ENCODE measurements at regions not wholly inside any gene's neighbourhood (a gene's known extent, or its start where the extent isn't known, plus 50 kb on each side); places are given as distances from the start of the nearest gene placed in this dataset.

GRCh38 chr11:70494559-70495350 is 96.4 kb downstream of the CTTN start:
- H3K27ac ChIP-seq (ENCODE audit: low read depth, low read length): no peak overlapping the region
- no peaks in the 10 kb centered on the region for H3K4me1 ChIP-seq (ENCODE audit: control insufficient read depth, insufficient read depth, low read length, unreplicated experiment)
- no peak overlapping the region for H3K4me3 ChIP-seq (ENCODE audit: low read depth, low read length)
- no peak overlapping the region for H2AFZ ChIP-seq (ENCODE audit: low read length, unreplicated experiment)
- no peaks in the 10 kb centered on the region for H3K27me3 ChIP-seq (ENCODE audit: insufficient read depth, low read length)
- no peaks in the 10 kb centered on the region for H3K36me3 ChIP-seq (ENCODE audit: insufficient read depth, low read length)
- H3K79me2 ChIP-seq (ENCODE audit: control insufficient read depth, insufficient read depth, low read length, unreplicated experiment): no peaks in the 10 kb centered on the region

- no peak overlapping the region for H3K4me3 ChIP-seq (ENCODE audit: low read depth, low read length)
- no peak overlapping the region for H3K27ac ChIP-seq (ENCODE audit: low read depth, low read length)
- no peaks in the 10 kb centered on the region for H3K79me2 ChIP-seq (ENCODE audit: control insufficient read depth, insufficient read depth, low read length, unreplicated experiment)
- no peak overlapping the region for H2AFZ ChIP-seq (ENCODE audit: low read length, unreplicated experiment)
- H3K27me3 ChIP-seq (ENCODE audit: insufficient read depth, low read length): no peaks in the 10 kb centered on the region
- H3K4me1 ChIP-seq (ENCODE audit: control insufficient read depth, insufficient read depth, low read length, unreplicated experiment): no peaks in the 10 kb centered on the region
- no peaks in the 10 kb centered on the region for H3K36me3 ChIP-seq (ENCODE audit: insufficient read depth, low read length)
Observed at GRCh38 chr11:70495351-70496310, 97.3 kb downstream of the CTTN start.

GRCh38 chr11:70496591-70497535 is 98.5 kb downstream of the CTTN start:
- H3K4me3 ChIP-seq (ENCODE audit: low read depth, low read length): no peak overlapping the region
- H3K36me3 ChIP-seq (ENCODE audit: insufficient read depth, low read length): no peaks in the 10 kb centered on the region
- H2AFZ ChIP-seq (ENCODE audit: low read length, unreplicated experiment): no peak overlapping the region
- H3K79me2 ChIP-seq (ENCODE audit: control insufficient read depth, insufficient read depth, low read length, unreplicated experiment): no peaks in the 10 kb centered on the region
- no peaks in the 10 kb centered on the region for H3K27me3 ChIP-seq (ENCODE audit: insufficient read depth, low read length)
- H3K27ac ChIP-seq (ENCODE audit: low read depth, low read length): no peak overlapping the region
- no peaks in the 10 kb centered on the region for H3K4me1 ChIP-seq (ENCODE audit: control insufficient read depth, insufficient read depth, low read length, unreplicated experiment)

GRCh38 chr11:70497536-70498075 is 99.3 kb downstream of the CTTN start:
- H3K4me1 ChIP-seq (ENCODE audit: control insufficient read depth, insufficient read depth, low read length, unreplicated experiment): no peaks in the 10 kb centered on the region
- H3K36me3 ChIP-seq (ENCODE audit: insufficient read depth, low read length): no peaks in the 10 kb centered on the region
- H3K27ac ChIP-seq (ENCODE audit: low read depth, low read length): no peak overlapping the region
- H3K27me3 ChIP-seq (ENCODE audit: insufficient read depth, low read length): no peaks in the 10 kb centered on the region
- no peaks in the 10 kb centered on the region for H3K79me2 ChIP-seq (ENCODE audit: control insufficient read depth, insufficient read depth, low read length, unreplicated experiment)
- H3K4me3 ChIP-seq (ENCODE audit: low read depth, low read length): no peak overlapping the region
- no peak overlapping the region for H2AFZ ChIP-seq (ENCODE audit: low read length, unreplicated experiment)

GRCh38 chr11:70498171-70498571 is 99.8 kb downstream of the CTTN start:
- no peaks in the 10 kb centered on the region for H3K4me1 ChIP-seq (ENCODE audit: control insufficient read depth, insufficient read depth, low read length, unreplicated experiment)
- H3K4me3 ChIP-seq (ENCODE audit: low read depth, low read length): no peak overlapping the region
- H3K79me2 ChIP-seq (ENCODE audit: control insufficient read depth, insufficient read depth, low read length, unreplicated experiment): no peaks in the 10 kb centered on the region
- H3K36me3 ChIP-seq (ENCODE audit: insufficient read depth, low read length): no peaks in the 10 kb centered on the region
- H3K27ac ChIP-seq (ENCODE audit: low read depth, low read length): no peak overlapping the region
- H2AFZ ChIP-seq (ENCODE audit: low read length, unreplicated experiment): no peak overlapping the region
- H3K27me3 ChIP-seq (ENCODE audit: insufficient read depth, low read length): no peaks in the 10 kb centered on the region

GRCh38 chr11:70498976-70499801 is 100.9 kb downstream of the CTTN start:
- no peaks in the 10 kb centered on the region for H3K79me2 ChIP-seq (ENCODE audit: control insufficient read depth, insufficient read depth, low read length, unreplicated experiment)
- no peak overlapping the region for H3K4me3 ChIP-seq (ENCODE audit: low read depth, low read length)
- H3K27ac ChIP-seq (ENCODE audit: low read depth, low read length): no peak overlapping the region
- H2AFZ ChIP-seq (ENCODE audit: low read length, unreplicated experiment): no peak overlapping the region
- no peaks in the 10 kb centered on the region for H3K27me3 ChIP-seq (ENCODE audit: insufficient read depth, low read length)
- H3K36me3 ChIP-seq (ENCODE audit: insufficient read depth, low read length): no peaks in the 10 kb centered on the region
- no peaks in the 10 kb centered on the region for H3K4me1 ChIP-seq (ENCODE audit: control insufficient read depth, insufficient read depth, low read length, unreplicated experiment)

- Histone ChIP-seq H3K27me3 (ENCODE audit: insufficient read depth, low read length) (no peaks in the 10 kb centered on the region), H3K27ac (ENCODE audit: low read depth, low read length) (no peak overlapping the region), H3K4me1 (ENCODE audit: control insufficient read depth, insufficient read depth, low read length, unreplicated experiment) (no peaks in the 10 kb centered on the region), H3K36me3 (ENCODE audit: insufficient read depth, low read length) (no peaks in the 10 kb centered on the region), H3K79me2 (ENCODE audit: control insufficient read depth, insufficient read depth, low read length, unreplicated experiment) (no peaks in the 10 kb centered on the region), H2AFZ (ENCODE audit: low read length, unreplicated experiment) (no peak overlapping the region), H3K4me3 (ENCODE audit: low read depth, low read length) (no peak overlapping the region)
Observed at GRCh38 chr11:70500076-70500847, 101.9 kb downstream of the CTTN start.

GRCh38 chr11:70501051-70501901 is 102.9 kb downstream of the CTTN start:
- Histone ChIP-seq H3K36me3 (ENCODE audit: insufficient read depth, low read length) (no peaks in the 10 kb centered on the region), H3K4me3 (ENCODE audit: low read depth, low read length) (no peak overlapping the region), H3K79me2 (ENCODE audit: control insufficient read depth, insufficient read depth, low read length, unreplicated experiment) (no peaks in the 10 kb centered on the region), H2AFZ (ENCODE audit: low read length, unreplicated experiment) (no peak overlapping the region), H3K27ac (ENCODE audit: low read depth, low read length) (no peak overlapping the region), H3K4me1 (ENCODE audit: control insufficient read depth, insufficient read depth, low read length, unreplicated experiment) (no peaks in the 10 kb centered on the region), H3K27me3 (ENCODE audit: insufficient read depth, low read length) (no peaks in the 10 kb centered on the region)
